Lower leg skin (tissue), 4 donors: ENCODE measurements at regions not wholly inside any gene's neighbourhood (a gene's known extent, or its start where the extent isn't known, plus 50 kb on each side); places are given as distances from the start of the nearest gene placed in this dataset.
A peak's percentile ranks its signal among the peaks of the same experiment; 100 is the strongest.

Source experiments
- DNase-seq, 2 donors: peaks; one replicate each; pipeline ENCODE4 v3.0.0-alpha.2; 2019; ENCODE audit warnings: low spot score in 2 of 2
- H3K4me3 ChIP-seq: fragments of 200-600 bp; sonication (generic); 2 replicates; pipeline ENCODE4 v1.5.1; 2017; ENCODE audit warnings: mild to moderate bottlenecking, low read depth; ENCODE audit not compliant: poor library complexity, severe bottlenecking
- CTCF ChIP-seq, 3 donors: fragments of 450-650 bp; IDR thresholded peaks; one replicate each; pipeline ENCODE4 v1.5.1; 2016; ENCODE audit warnings: antibody characterized with exemption in 3 of 3, mild to moderate bottlenecking in 3 of 3, moderate library complexity in 2 of 3
- POLR2A ChIP-seq, 2 donors: fragments of 450-650 bp; IDR thresholded peaks; one replicate each; pipeline ENCODE4 v1.6.1; 2016 to 2017; ENCODE audit warnings: antibody characterized with exemption in 2 of 2, mild to moderate bottlenecking in 1 of 2, moderate library complexity in 1 of 2
- WGBS, 2 donors: methylation state at CpG; one replicate each; pipeline ENCODE4 v1.1.5; 2018; 5-methylcytosine and 5-hydroxymethylcytosine counted together
- intact Hi-C: fragments of 100-400 bp; cut with DNase I; formaldehyde crosslinking; loops from one replicate; pipeline ENCODE4 v1.15.0; 2023; ENCODE audit warnings: low total_unique reads

GRCh38 chr19:28051047-28051446 is 1161.9 kb downstream of the UQCRFS1 start:
- no peak overlapping the region for H3K4me3 ChIP-seq
- DNase-seq, result peak in 1 of 2 donors; percentile 50
- intact Hi-C loops, result no loop called here
- TF ChIP-seq CTCF (IDR thresholded peaks at IDR 0.05) (no peak), POLR2A (IDR thresholded peaks at IDR 0.05) (no peak)
- 60 to 73% methylated on average over 6 of the region's 6 CpGs for WGBS, 2 donors

- no peak for TF ChIP-seq CTCF (IDR thresholded peaks at IDR 0.05)
- no peak for TF ChIP-seq POLR2A (IDR thresholded peaks at IDR 0.05)
- intact Hi-C loops, result no loop called here
- 96 to 98% methylated on average over 2 of the region's 2 CpGs for WGBS, 2 donors
- no peak overlapping the region for H3K4me3 ChIP-seq
- DNase-seq, result no peak
These were observed 1163.1 kb downstream of the UQCRFS1 start for GRCh38 chr19:28049875-28050274.

- no peak overlapping the region for H3K4me3 ChIP-seq
- TF ChIP-seq POLR2A (IDR thresholded peaks at IDR 0.05), result no peak
- TF ChIP-seq CTCF (IDR thresholded peaks at IDR 0.05), result no peak
- intact Hi-C loops, result no loop called here
- peak in 1 of 2 donors; percentile 42 for DNase-seq
- WGBS, 2 donors, result 83 to 100% methylated on average over 1 of the region's 1 CpG
These were observed 1166.0 kb downstream of the UQCRFS1 start for GRCh38 chr19:28046932-28047331.

GRCh38 chr19:28045621-28046020 is 1167.3 kb downstream of the UQCRFS1 start:
- WGBS, 2 donors, result 86 to 91% methylated on average over 2 of the region's 2 CpGs
- no peak overlapping the region for H3K4me3 ChIP-seq
- TF ChIP-seq POLR2A (IDR thresholded peaks at IDR 0.05) (no peak), CTCF (IDR thresholded peaks at IDR 0.05) (no peak)
- intact Hi-C loops, result no loop called here
- DNase-seq, result no peak

- 65 to 78% methylated on average over 4 of the region's 4 CpGs for WGBS, 2 donors
- no peak overlapping the region for H3K4me3 ChIP-seq
- intact Hi-C loops, result no loop called here
- TF ChIP-seq CTCF (IDR thresholded peaks at IDR 0.05) (no peak), POLR2A (IDR thresholded peaks at IDR 0.05) (no peak)
- DNase-seq, result peak in 1 of 2 donors; percentile 54
These were observed 1168.5 kb downstream of the UQCRFS1 start for GRCh38 chr19:28044477-28044876.

GRCh38 chr19:28042516-28042915 is 1170.4 kb downstream of the UQCRFS1 start:
- no peak for TF ChIP-seq POLR2A (IDR thresholded peaks at IDR 0.05)
- TF ChIP-seq CTCF (IDR thresholded peaks at IDR 0.05), result no peak
- H3K4me3 ChIP-seq, result no peak overlapping the region
- WGBS, 2 donors, result 38 to 56% methylated on average over 4 of the region's 4 CpGs
- intact Hi-C loops, result no loop called here
- DNase-seq, result no peak
